ENCODE measurements at regions not wholly inside any gene's neighbourhood (a gene's known extent, or its start where the extent isn't known, plus 50 kb on each side); places are given as distances from the start of the nearest gene placed in this dataset.
A peak's percentile ranks its signal among the peaks of the same experiment; 100 is the strongest.

DNA sequence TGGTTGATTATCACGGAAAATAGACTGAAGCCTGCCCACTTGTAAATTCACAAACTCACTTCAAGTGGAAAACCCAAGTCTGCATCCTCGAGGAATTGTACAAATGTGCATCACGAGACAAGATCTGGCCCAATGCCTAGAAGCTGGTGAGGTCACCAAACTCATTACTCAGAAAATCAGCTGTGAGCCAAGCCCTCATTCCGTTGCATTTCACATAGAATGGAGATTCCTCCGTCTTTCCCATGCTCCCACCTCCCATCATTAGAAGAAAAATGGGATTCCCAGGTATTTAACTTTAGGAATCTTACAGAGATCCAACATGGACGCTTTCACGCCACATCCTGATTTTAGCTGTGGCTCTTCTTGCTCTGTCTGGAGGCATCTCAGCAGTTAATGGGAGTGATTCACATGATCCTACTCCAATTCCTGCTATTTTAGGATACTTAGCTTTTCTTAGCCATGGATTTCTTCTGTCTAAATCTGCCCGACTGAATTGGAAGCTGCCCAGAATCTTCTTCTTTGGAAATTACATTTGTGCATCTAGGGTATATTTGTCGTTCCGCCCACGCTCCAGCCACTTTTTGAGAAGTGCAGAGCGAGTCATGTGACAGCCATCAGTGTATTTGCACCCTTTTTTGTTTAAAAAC lies 68.7 kb upstream of the STMND1 start:
- TF ChIP-seq CTCF (IDR thresholded peaks at IDR 0.05 in 8 of 11, conservative IDR thresholded peaks at IDR 0.05 in 3 of 11) (no peak), POLR2A (IDR thresholded peaks at IDR 0.05) (no peak), POLR2AphosphoS5 (IDR thresholded peaks at IDR 0.05) (peak in 1 of 3 donors; percentile 6)
